ENCODE measurements at regions not wholly inside any gene's neighbourhood (a gene's known extent, or its start where the extent isn't known, plus 50 kb on each side); places are given as distances from the start of the nearest gene placed in this dataset.

DNA sequence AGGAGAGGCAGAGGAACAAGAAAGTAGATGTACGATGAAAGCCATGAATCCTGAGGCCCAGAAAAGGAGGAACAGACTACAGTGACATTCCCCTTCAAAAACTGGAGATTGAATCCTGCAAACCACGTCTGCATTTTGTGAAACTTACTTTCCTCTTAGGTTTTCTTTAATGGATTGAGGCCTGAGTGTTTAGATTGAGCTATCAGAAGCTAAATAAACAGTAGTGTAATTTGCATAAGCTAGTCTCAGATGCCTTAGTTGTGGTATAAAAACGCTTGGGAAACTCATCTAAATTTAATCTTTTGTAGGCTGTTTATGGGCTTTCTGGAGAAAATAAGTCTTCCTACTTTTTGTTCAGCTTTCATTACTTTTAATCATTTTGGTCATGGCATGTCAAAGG is 94.8 kb upstream of the HDAC9 start:
- H4K5ac ChIP-seq (ENCODE audit: low read depth, low read length): no peak overlapping the region
- H2BK120ac ChIP-seq (ENCODE audit: low read depth, low read length): peak overlapping the region; percentile 58; the same call in 1 of the 2 replicates
- POLR2A ChIA-PET (ENCODE audit: unreplicated experiment): no interaction called here
- H3K9me3 ChIP-seq (ENCODE audit: control insufficient read depth, insufficient read depth, low read length): no peaks in the 10 kb centered on the region
- H3K36me3 ChIP-seq (ENCODE audit: control insufficient read depth, insufficient read depth, low read length): no peaks in the 10 kb centered on the region
- H3K4me2 ChIP-seq (ENCODE audit: low read depth, low read length): peak overlapping the region; percentile 81
- no peak overlapping the region for H3K4me3 ChIP-seq (ENCODE audit: insufficient read depth, low read depth, low read length)
- no peak overlapping the region for H2AK9ac ChIP-seq (replicated peaks; ENCODE audit: low read depth, low read length, poor library complexity)
- H3K23ac ChIP-seq (ENCODE audit: low read depth, low read length): peak overlapping the region; percentile 55; the same call in 1 of the 2 replicates
- H3K27ac ChIP-seq (ENCODE audit: insufficient read depth, low read length): no peak overlapping the region
- H2BK15ac ChIP-seq (ENCODE audit: low read depth, low read length): peak overlapping the region; percentile 6; the same call in 2 of the 3 replicates
- H3K4me1 ChIP-seq (ENCODE audit: control insufficient read depth, insufficient read depth, low read length): peaks cover 13% of the 10 kb centered on the region
- BruUV-seq (replicated peaks): no TSS peak
- WGBS, 2 experiments (ENCODE audit: extremely low coverage in 2 of 2, insufficient read length in 1 of 2): no CpG with 5 or more reads among the region's 3 CpGs
- peak overlapping the region; percentile 71 for H3K4ac ChIP-seq (ENCODE audit: low read depth, low read length)
- peak overlapping the region; percentile 83 for H2BK20ac ChIP-seq (ENCODE audit: low read depth, low read length)
- dilution Hi-C loops (cut with HindIII; ENCODE audit: low sequenced_read_pairs, unreplicated experiment): no loop called here
- H2AK5ac ChIP-seq (ENCODE audit: low read depth, low read length): peak overlapping the region; percentile 40; the same call in 1 of the 2 replicates
- DNase-seq (peak; percentile 58), ATAC-seq (ENCODE audit: low read depth) (peak; percentile 27; the same call in 1 of the 2 replicates)
- H3K14ac ChIP-seq (replicated peaks; ENCODE audit: low read depth, low read length): peak overlapping the region; percentile 75
- in situ Hi-C loops (cut with MboI; ENCODE audit: low sequenced_read_pairs): no loop called here
- intact Hi-C loops (cut with micrococcal nuclease): loop anchor here (10.0 kb wide), 1 partner anchor 1026 kb away; no protein-coding TSS in a partner anchor
- H3K18ac ChIP-seq (ENCODE audit: low read depth, low read length): peak overlapping the region; percentile 85; the same call in 1 of the 2 replicates
- peak overlapping the region; percentile 52 for H2BK5ac ChIP-seq (ENCODE audit: low read depth, low read length, poor library complexity, severe bottlenecking)
- no peaks in the 10 kb centered on the region for H4K20me1 ChIP-seq (ENCODE audit: insufficient read depth, low read length)
- no peak overlapping the region; the same call in 1 of the 2 replicates for H4K91ac ChIP-seq (ENCODE audit: insufficient read depth, low read depth, low read length)
- no peak overlapping the region for H2AFZ ChIP-seq (replicated peaks; ENCODE audit: low read length, poor library complexity)
- H4K8ac ChIP-seq (ENCODE audit: low read depth in 2 of 2, low read length in 2 of 2): peak overlapping the region in 1 of 2 experiments; percentile 32; a peak in 2 of 4 replicates
- TF ChIP-seq, protein P1, sequence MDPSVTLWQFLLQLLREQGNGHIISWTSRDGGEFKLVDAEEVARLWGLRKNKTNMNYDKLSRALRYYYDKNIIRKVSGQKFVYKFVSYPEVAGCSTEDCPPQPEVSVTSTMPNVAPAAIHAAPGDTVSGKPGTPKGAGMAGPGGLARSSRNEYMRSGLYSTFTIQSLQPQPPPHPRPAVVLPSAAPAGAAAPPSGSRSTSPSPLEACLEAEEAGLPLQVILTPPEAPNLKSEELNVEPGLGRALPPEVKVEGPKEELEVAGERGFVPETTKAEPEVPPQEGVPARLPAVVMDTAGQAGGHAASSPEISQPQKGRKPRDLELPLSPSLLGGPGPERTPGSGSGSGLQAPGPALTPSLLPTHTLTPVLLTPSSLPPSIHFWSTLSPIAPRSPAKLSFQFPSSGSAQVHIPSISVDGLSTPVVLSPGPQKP (IDR thresholded peaks at IDR 0.05; ENCODE audit: borderline replicate concordance, low read depth, low read length): no peak
- TF ChIP-seq MAZ (IDR thresholded peaks at IDR 0.05; ENCODE audit: borderline replicate concordance, low read depth, low read length): no peak
- no peak for TF ChIP-seq FOS (IDR thresholded peaks at IDR 0.05; ENCODE audit: low read depth, low read length)
- TF ChIP-seq POLR2A (IDR thresholded peaks at IDR 0.05; ENCODE audit: low read depth, low read length): no peak
- no peak for TF ChIP-seq MXI1 (IDR thresholded peaks at IDR 0.05; ENCODE audit: borderline replicate concordance, low read depth, low read length)
- TF ChIP-seq, protein P2, sequence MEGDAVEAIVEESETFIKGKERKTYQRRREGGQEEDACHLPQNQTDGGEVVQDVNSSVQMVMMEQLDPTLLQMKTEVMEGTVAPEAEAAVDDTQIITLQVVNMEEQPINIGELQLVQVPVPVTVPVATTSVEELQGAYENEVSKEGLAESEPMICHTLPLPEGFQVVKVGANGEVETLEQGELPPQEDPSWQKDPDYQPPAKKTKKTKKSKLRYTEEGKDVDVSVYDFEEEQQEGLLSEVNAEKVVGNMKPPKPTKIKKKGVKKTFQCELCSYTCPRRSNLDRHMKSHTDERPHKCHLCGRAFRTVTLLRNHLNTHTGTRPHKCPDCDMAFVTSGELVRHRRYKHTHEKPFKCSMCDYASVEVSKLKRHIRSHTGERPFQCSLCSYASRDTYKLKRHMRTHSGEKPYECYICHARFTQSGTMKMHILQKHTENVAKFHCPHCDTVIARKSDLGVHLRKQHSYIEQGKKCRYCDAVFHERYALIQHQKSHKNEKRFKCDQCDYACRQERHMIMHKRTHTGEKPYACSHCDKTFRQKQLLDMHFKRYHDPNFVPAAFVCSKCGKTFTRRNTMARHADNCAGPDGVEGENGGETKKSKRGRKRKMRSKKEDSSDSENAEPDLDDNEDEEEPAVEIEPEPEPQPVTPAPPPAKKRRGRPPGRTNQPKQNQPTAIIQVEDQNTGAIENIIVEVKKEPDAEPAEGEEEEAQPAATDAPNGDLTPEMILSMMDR (conservative IDR thresholded peaks at IDR 0.05; ENCODE audit: low read depth, low read length): no peak
- no peak for TF ChIP-seq CHD1 (IDR thresholded peaks at IDR 0.05; ENCODE audit: low read depth, low read length)
- no peak for TF ChIP-seq RCOR1 (IDR thresholded peaks at IDR 0.05; ENCODE audit: insufficient replicate concordance, low read length)
- no peak for TF ChIP-seq MAFK (IDR thresholded peaks at IDR 0.05; ENCODE audit: low read depth, low read length)
- TF ChIP-seq BHLHE40 (IDR thresholded peaks at IDR 0.05; ENCODE audit: low read depth, low read length): no peak
- TF ChIP-seq SMC3 (IDR thresholded peaks at IDR 0.05; ENCODE audit: low read depth, low read length): no peak
- CTCF ChIA-PET: interaction anchor here (1.0 kb wide), 1 partner anchor 14 kb away, joined by 5 read pairs; no protein-coding TSS in a partner anchor
- no peak overlapping the region for H3K9ac ChIP-seq (ENCODE audit: low read depth, low read length)
- no peak overlapping the region for H3K56ac ChIP-seq (ENCODE audit: extremely low read depth, insufficient read depth, low read length)
- no peaks in the 10 kb centered on the region for H3K27me3 ChIP-seq (ENCODE audit: control insufficient read depth, insufficient read depth, low read length)
- no peaks in the 10 kb centered on the region for H3K79me1 ChIP-seq (ENCODE audit: low read depth in 1 of 2, low read length in 2 of 2)
- H3K9me1 ChIP-seq (ENCODE audit: insufficient read depth, low read length): peaks cover 16% of the 10 kb centered on the region

Measured in IMR-90 (cell line).